GM21737 (cell line): ENCODE measurements at regions not wholly inside any gene's neighbourhood (a gene's known extent, or its start where the extent isn't known, plus 50 kb on each side); places are given as distances from the start of the nearest gene placed in this dataset.

Experiments used
- ATAC-seq: cut with Tn5 transposase; IDR thresholded peaks from one replicate; pipeline ENCODE4 v1.9.1; 2021; ENCODE audit warnings: mild to moderate bottlenecking, moderate library complexity; ENCODE audit not compliant: unreplicated experiment

- no peak for ATAC-seq
Observed at GRCh38 chr1:90561103-90561783, 155.9 kb downstream of the BARHL2 start.

DNA sequence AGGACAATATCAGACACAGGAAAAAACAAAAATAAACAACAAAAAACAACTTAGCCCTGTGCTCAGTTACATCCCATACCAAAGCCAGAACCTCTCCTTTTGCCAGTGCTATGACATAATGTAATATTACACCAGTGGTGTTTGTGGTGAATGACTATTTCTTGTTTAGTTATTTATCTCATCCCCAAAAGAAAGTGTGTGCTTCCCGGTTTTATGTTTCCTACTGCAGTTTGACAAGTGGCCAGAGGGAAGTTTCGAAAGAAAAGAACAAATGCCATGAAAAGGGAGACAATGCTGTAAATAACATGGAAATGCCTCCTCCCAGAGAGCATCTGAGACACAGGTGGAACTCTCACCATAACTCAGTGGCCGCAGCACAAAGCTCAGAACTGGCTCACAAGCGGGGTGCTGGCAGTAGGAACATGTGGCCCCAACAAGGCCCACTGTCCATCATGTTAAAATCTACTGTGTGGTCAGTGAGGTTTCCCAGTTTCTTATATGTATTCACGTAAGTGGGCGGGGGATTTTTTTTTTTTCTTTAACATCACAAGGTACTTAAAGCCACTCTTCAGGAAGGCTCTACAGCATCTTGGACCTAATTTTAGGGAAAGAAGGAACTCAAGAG, 158.2 kb downstream of the BARHL2 start:
- no peak for ATAC-seq

DNA sequence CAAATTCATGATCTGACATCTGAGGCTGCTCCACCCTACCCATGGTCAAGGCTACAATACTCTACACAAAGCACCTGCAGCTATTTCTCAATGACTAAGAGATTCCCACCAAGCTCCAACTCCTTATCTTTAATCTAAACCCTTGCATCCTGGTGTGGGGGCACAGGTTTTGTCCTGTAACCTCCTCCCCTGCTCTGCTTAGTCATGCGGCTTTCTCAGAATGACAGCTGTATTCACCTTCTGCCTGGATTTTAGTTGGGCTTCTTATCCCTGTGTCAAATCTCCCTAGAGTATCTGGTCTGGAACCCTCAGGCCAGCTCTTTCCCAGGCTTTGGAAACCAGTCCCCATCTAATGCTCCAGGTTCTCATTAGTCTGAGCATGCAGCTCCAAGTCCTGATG, 159.0 kb downstream of the BARHL2 start:
- no peak for ATAC-seq

GRCh38 chr1:90557706-90558105, 159.4 kb downstream of the BARHL2 start:
- ATAC-seq, result no peak

DNA sequence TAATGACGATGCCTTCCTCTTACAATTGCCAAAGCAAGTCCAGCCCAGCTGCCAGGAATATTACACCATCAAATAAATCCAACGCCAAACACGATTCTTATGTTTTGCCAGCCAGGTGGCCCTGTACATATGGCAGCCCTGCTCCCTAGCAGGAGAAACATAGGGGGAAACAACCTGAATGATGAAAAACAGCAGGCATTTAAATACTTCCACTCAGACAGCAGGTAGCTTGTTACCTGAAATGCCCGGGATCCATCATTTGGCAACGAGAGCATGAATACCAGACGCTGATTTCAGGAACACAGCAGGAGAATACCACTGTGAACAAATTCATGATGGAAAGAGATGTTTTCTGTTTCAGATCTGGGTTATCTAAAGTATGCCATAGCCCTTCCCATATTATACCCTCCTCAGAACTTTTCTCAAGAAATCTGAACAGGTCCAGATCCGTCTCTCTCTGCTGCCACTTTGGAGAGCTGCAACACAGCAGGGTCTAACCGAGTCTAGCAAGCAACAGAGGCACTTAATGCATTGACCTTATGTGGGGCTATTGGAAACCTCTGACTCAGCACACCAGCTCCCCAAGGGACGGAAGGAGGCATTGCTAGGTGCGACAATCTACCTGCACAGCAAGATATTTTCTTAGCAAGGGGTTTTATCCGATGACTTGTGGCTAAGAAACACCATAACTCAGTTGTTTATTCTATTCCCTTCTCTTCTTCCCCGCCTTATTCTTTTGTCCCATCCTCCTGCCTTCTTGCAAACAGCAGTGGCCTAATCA, 166.3 kb downstream of the BARHL2 start:
- ATAC-seq, result no peak

DNA sequence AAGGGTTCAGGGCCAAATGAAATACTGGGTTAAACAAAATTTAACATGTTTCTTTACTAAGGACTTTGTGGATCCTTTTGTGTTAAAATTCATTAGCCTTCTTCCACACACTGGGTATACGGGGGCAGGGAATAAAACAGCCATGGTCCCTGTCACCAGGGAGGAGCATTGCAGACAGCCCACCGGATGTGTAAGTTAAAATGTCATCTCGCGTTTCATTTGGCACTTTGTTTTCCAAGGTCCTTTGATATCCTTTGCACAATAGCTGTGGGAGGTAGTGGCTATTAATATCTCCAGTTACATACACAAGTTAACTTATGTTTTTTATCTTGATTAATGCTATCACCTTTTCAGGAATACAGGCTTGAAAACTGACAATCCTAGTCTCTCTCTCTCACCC, 172.7 kb downstream of the BARHL2 start:
- ATAC-seq, result no peak

GRCh38 chr1:90537606-90538362, 179.3 kb downstream of the BARHL2 start:
- no peak for ATAC-seq

- no peak for ATAC-seq
Observed at GRCh38 chr1:90534663-90535295, 182.3 kb downstream of the BARHL2 start.

DNA sequence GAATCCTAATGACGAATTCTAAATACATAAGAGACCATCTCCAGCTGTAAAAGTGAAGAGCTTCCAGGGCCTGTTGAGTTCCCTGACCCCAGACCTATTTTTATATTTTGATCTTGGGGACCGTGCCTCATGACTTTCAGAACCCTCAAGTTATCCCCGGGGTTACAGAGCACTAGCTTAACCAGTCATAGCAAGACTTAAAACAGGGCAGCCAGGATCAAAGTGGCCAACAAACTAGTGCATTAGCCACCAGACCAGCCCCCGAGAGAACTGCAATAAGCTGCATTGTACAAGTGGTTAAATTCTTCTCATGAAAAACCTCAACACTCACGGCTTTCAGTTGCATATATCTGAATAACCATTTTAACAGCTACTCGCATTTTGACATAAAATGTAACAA, 183.0 kb downstream of the BARHL2 start:
- ATAC-seq, result no peak

GRCh38 chr1:90526954-90527353, 190.1 kb downstream of the BARHL2 start:
- no peak for ATAC-seq

GRCh38 chr1:90522432-90522831, 194.7 kb downstream of the BARHL2 start:
- ATAC-seq, result no peak

- no peak for ATAC-seq
Observed at GRCh38 chr1:90513956-90514355, 203.1 kb downstream of the BARHL2 start.

DNA sequence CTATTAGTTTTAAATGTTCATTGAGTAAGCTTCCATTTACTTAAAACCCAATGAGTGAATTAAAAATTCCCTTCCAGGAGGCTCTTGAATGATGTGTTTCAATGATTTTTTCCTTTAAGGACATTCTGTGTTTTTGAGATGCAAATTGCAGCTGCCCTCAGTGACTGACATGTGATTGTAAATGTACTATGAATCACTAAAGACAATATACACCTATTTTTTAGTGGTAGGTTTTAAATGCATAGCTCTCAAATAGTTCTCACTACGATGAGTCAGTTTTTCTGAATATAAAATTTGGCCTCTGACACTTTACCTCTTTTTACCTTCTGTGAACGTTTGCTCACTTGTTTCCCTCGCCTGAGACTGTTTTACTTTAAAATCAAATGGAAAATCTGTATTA, 204.7 kb downstream of the BARHL2 start:
- no peak for ATAC-seq

- no peak for ATAC-seq
Observed at GRCh38 chr1:90510143-90510542, 207.0 kb downstream of the BARHL2 start.

GRCh38 chr1:90509225-90510048, 207.7 kb downstream of the BARHL2 start:
- no peak for ATAC-seq

GRCh38 chr1:90508376-90509167, 208.5 kb downstream of the BARHL2 start:
- ATAC-seq, result no peak

GRCh38 chr1:90507173-90507572, 209.9 kb downstream of the BARHL2 start:
- ATAC-seq, result no peak

DNA sequence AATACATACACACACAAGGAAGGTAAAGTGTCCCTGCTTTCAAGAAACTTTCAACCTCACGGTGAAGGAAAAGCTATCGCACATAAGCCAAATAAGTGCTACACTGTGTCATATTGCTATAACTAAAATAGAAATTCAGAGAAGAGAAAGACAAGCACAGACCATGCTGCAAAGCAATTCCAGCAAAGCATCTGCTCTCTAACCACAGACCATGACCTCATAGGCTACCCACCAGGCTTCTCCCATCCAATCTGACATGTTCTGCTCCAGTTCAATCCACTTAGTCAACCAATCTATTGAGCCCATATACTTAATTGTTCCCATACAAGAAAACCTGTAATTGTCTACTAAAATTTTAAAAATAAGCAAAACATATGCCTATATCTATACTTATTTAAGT, 211.3 kb downstream of the BARHL2 start:
- ATAC-seq, result no peak

DNA sequence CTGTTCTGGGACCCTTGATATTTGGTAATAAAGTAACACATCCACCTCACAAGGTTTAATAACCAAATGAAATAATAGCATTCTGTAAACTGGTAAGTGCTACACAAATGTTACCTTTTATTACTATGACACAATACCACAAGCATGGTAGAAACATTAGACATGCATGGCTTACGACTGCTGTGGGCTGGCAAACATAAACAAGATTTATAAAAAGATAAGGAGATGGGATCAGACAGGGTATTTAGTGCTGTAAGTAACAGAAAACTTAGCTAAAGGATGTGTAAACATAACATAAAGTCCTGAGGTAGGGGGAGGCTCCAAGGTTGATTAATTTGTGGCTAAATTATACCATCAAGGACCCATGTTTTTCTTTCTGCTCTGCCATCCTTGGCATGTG, 212.6 kb downstream of the BARHL2 start:
- no peak for ATAC-seq
